ENCODE measurements at regions not wholly inside any gene's neighbourhood (a gene's known extent, or its start where the extent isn't known, plus 50 kb on each side); places are given as distances from the start of the nearest gene placed in this dataset.
"Not testable (repeated sequence)": the region's sequence is repeated elsewhere in the genome, so short reads cannot be mapped to it uniquely, and the experiment has no call there.

DNA sequence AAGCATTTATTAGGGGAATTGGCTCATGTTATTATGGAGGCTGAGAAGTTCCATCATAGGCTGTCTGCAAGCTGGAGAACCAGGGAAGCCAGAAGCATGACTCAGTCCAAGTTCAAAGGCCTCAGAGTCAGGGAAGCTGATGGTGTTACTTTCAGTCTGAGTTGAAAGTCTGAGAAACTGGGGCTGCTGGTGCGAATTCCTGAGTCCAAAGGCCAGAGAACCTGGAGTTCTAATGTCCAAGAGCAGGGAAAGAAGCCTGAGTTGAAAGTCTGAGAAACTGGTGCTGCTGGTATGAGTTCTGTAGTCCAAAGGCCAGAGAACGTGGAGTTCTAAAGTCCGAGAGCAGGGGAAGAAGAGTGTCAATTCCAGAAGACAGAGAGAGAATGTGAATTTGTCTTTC, 641.1 kb downstream of the ISL1 start:
- DNase-seq, result no peak

DNA sequence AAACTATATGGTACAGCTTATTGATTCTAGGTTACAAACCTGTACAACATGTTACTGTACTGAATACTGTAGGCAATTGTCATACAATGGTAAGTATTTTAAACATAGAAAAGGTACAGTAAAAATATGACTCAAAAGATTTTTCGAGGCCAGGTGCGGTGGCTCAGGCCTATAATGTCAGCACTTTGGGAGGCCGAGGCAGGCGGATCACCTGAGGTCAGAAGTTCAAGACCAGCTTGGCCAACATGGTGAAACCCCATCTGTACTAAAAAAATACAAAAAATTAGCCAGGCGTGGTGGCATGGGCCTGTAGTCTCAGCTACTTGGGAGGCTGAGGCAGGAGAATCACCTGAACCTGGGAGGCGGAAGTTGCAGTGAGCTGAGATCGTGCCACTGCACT, 646.6 kb downstream of the ISL1 start:
- not testable (repeated sequence) for DNase-seq

DNA sequence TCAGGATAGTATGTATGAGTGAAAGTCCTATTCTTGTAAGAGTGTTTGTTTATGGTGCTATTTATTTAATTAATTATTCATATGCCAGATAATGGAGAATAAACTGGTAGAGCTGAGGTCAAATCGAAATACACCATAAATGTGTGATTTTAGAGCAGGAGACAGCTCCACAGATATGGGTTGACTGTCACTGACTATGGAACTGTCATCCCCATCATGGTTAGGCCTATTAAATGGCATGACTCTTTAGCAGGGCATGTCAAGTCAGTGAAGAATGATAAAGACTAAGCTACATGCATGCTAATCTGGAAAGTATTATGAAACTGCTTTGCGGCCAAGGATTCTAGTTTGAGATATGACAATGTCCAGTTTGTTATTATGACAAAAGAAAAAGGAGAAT, 658.6 kb downstream of the ISL1 start:
- no peak for DNase-seq

DNA sequence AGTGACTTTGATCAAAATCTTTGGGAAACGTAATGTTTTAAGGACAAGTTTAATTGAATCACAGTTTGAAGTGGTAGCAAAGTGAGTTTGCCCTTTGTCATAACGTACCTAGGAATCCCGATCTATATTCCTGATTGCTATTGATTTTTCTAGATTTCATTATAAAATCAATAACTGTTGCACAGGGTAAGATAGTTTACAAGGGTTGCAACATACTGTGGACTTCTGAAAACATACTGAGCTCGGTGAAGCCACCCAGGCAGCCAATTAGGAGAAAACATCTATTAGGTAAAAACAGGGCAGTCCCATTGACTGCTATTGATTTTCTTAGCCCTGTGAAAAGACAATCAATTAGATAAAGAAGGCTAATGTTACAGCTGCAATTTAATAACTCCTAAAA, 659.9 kb downstream of the ISL1 start:
- peak in 1 of 2 experiments; percentile 72 for DNase-seq

DNA sequence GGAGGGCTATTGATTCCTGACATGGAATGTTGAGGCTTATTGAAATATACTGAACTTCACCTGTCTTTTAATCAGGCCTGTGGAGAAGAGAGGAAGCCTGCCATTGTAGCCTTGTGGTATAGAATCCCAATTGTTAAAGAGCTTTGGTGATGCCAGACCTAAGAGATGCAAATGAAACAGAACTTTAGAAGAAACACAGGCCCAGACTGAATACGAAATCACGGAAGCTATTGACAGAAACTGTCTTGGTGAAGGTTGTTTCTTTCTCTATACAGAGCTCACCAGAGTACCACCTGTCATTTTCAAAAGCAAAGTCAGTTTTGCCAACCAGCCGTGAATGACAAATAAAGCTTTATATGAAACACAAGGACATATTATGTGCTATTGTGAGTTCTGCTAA, 660.3 kb downstream of the ISL1 start:
- peak; percentile 80 to 81 for DNase-seq

DNA sequence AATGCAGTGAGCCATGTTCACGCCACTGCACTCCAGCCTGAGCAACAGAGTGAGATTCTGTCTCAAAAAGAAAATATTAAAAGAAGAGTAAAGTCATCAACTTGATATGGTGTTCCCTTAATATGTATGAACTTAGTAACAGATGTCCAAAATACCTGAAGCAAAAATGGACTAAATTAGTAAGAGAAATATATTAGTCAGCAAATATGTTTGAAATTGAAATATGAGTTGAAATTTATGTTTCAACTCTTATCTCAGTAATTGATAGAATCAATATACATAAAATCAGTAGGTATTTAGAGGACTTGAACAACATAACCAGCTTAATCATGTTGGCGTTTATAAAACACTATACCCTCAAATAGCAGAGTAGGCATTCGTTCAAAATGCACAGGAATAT, 668.5 kb downstream of the ISL1 start:
- no peak for DNase-seq

DNA sequence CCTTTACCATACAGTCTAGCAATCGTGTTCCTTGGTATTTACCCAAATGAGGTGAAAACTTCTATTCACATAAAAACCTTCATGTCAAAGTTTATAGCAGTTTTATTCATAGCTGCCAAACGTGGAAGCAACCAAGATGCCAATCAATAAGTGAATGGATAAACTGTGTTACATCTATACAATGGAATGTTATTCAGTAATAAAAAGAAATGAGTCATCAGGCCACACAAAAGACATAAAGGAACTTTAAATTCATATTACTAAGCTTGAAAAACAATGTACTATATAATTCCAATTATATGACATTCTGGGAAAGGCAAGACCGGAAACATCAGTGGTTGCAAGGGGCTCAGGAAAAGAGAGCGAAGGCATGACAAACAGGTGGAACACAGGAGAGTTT, 679.9 kb downstream of the ISL1 start:
- DNase-seq, result no peak

DNA sequence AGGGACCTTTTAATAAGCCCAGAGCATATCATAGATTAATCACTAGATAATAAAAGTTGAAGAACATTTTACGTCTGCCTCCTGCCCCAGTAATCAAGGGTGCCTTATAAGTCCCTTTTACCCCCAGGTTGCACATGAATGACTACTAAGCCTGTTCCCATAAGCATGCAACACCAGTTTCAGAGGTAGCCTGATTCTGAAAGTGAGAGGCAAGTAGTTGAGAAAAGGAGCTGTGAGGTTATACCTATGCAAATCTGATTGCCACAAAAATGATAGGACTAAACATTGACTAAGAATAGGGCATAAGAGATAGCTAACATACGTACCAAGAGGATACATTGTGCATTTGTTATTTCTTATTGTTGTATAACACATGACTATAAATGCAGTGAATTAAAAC, 681.9 kb downstream of the ISL1 start:
- no peak for DNase-seq

DNA sequence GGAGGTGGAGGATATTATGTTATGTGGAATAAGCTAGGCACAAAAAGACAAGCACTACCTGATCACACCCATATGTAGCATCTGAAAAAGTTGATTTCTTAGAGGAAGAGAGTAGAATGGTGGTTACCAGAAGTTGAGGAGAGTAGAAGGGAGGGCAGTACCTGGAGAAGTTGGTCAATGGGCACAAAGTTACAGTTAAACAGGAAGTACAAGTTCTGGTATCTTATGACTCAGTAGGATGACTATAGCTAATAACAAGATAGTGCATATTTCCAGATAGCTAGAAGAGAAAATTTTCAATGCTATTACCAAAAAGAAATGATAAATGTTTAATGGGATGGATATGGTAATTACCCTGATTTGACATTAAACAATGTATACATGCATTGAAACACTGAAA, 686.7 kb downstream of the ISL1 start:
- DNase-seq, result no peak

DNA sequence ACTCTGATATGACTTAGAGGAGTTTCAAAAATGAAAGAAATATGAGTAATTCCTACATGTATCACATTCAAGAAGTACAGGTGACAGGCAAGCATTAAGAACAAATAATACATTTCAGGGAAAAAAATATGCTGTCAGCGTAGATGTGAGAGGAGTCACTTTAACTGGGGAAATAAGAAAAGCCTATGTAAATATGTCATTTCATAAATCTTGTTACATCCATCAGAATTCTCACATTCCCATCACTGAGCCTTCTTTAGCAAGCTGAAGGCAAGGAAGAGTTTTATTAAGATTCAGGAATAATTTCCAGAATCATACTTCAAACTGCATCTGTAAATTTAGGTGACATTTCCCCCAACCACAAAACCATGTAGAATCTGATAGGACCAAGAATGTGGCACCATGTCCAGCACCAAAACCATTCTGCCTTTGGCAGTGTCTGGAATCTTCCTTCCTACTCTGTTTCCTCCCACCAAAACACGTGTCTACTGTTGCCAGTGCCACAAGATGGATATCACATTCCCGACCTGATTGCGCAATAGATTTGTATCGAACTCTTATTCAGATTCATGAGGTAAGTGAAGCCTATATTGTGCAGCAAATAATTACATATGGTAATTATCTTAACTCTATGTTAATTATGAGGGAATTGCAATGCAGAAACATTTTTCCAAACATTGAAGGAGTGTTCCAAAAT, 690.9 kb downstream of the ISL1 start:
- DNase-seq, result no peak

DNA sequence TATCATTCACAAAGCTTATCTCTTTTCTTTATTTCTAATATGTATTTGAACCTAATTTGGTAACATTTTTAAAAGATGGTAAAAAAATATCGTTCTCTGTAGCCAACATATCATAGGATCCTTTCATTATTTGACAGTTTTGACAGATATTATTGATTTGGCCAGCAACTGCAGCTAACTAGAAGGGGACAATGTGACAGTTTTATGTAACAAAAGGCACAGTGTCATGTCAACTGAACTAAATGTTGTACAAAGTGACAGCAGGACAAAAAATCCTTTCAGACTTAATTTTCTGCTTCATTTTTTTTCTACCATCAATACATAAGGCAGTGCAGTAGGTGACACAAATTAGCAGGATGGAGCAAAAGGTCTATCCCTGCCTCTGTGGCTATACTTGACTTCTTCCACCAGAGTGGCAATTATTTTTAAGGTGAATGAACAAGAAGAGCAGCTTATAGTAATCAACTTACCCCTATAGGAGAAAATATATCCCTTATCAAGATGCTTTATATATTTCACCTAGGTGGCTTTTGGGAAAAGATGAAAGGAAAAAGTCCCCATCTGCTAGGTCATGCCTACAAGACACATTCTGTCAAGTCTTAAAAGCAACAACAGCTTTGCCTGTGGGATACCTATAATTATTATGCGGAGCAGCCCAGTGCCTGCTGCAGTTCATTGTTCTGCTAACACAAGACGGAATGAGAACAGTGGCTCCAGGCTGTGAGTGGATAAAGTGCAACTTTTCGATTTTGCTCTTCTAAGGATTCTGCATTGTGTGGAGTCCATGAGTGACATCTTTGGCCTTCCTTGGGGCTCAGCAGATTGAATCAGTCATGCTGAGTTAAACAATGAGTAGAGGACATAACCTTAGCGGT, 694.9 kb downstream of the ISL1 start:
- no peak for DNase-seq

DNA sequence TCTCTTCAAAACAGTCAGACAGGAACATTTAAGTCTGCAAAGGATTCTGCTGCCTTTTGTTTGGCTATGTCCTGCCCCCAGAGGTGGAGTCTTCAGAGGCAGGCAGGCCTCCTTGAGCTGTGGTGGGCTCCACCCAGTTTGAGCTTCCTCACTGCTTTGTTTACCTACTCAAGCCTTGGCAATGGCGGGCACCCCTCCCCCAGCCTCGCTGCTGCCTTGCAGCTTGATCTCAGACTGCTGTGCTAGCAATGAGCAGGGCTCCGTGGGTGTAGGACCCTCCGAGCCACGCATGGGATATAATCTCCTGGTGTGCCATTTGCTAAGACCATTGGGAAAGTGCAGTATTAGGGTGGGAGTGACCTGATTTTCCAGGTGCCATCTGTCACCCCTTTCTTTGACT, 685.4 kb upstream of the ITGA1 start:
- not testable (repeated sequence) for DNase-seq

DNA sequence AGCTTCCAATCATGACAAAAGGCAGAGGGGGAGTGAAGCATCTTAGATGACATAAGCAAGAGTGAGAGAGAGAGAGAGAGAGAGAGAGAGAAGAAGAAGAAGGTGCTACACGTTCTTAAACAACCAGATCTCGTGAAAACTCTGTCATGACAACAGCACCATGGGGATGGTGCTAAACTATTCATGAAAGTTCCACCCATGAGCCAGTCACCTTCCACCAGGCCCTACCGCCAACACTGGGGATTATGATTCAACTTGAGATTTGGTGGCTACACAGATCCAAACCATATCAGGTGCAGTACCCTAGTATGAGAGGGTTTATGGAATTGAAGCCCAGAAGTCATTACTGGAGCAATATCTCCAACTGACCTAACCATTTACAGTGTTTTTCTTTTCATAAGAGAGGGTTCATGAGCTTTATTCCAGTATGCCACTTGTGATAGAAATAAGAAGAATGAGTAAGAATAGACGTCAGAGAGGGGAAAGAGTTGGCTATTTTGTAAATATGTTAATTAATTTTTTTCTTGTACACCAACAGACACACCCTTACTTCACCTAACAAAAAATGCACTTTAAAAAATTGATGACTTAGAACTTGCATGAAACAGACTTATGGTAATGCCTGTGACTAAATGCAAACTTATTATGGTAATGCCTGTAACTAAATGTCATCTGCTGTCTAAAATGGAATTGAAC, 680.4 kb upstream of the ITGA1 start:
- no peak for DNase-seq

DNA sequence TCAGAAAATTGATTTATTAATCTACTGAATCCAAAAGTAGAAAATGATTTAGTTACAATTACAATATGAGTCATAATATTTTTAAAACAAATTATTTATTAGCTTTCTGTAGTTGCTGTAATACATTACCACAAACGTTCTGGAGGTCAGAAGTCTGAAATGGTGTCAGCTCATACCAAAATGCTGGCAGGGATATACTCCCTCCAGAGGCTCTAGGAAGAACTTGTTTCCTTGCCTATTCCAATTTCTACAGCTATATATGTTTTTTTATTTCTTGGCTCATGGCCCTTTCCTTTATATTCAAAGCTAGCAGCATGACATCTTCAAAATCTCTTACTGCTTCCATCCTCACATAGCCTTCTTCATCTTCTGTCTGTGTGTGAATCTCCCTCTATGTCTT, 667.9 kb upstream of the ITGA1 start:
- no peak for DNase-seq

DNA sequence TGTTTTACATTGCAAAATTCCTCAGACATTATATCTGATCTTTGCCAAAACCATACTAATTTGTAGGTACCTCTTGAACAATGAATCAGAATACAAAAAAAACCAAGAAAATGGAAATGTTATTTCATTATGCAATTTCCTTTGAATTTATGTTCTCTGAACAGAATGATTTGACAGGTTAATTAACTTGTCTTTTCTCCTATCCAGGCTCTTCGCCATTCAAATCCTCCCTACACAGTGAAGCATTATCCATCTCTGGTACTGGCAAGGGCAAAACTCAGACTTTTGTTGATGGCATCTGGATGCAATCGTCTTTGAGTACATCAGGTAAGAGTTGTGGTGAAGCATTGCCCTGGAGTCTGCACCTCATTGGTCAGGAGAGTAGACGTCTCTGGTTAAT, 655.7 kb upstream of the ITGA1 start:
- DNase-seq, result no peak

DNA sequence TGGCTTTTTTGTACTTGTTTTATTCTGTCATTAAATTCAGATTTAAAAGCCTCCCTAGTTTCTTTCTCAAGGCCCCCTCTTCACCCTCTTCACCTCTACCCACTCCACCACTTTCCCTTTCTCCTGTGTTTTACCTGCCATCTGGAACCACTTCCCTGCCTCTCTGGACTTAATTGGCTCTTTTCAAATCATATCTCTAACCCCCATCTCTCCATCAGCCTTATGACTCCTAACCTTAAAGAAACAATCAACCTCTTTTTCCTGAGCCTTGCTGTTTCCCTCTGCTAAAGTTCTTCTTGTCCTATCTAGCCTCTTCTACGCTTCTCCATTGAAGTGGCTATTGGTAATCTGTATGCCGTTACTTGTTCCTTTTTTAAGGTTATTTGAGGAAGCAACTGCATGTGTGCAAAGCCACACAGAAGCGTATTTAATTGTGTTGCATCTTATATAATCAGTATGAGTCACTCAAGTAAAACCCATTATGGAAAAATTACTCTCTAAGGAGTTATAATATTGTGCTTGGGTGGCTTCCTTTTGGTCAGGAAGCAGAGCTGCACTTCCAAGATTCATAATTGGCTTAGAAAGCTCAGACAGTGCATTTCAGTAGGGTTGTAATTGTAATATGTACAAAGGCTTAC, 653.6 kb upstream of the ITGA1 start:
- DNase-seq, result no peak

DNA sequence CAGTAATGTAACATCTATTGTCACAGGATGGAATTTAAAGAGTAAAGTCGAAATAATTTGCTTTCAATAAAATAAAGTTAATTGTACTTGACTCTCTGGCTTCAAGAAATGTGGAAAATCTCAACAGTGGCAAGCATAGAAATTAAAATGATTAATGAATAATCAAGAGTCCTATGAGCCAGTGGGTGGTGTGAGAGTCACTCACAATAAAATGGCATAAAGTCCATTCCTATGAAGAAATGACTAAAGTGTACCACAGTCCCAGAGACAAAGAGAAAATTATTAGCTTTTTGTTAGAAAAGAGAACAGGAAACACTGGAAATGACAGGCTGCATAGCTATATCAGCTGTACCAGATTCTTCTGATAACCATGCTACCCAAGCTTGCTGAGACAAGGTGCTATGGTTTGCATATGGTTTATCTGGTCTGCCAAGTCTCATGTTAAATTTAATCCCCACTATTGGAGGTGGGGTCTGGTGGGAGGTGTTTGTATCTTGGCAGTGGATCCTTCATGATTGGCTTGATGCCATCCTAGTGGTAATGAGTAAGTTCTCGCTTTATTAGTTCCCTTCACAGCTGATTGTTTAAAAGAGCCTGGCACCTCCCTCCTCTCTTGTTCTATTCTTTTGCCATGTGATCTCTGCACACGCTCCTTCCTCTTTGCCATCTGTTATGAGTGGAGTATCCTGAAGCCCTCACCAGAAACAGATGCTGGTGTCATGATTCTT, 647.7 kb upstream of the ITGA1 start:
- DNase-seq, result no peak

DNA sequence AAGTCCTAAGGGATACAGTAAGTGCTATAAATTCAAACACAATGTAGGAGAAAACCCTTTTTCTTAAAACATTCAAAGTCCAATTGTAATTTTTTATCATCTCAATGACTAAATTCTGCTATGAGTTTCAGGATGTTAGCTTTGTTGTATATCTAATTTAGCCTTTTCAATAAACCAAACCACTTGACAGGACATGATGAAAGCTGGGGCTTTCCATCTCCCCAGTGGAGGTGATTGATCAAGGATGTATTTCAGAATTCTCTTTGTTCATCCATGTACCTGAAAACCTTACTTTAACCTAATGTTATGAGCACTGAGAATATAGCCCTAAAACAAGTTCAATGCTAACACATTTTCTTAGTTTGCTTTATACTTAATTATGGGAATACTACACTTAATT, 639.0 kb upstream of the ITGA1 start:
- DNase-seq, result peak; percentile 14 to 18

DNA sequence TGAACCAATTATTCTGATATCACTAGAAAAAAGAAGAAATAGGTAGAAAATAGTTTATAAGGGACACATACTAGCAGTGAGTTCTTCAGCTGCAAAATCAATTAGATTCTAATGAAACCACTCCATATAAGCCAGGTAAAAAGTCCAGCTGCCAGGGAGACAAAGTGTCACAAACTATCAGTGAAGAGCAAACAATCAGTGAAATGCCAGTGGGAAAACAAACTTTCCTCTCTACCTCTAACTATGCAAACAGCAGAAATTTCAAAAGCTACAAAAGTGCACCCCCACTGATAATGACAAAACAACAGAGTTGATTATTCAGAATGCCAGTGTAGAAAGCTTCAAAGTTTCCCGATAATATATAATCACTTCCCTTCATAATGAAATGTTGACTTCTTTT, 637.2 kb upstream of the ITGA1 start:
- DNase-seq, result no peak

DNA sequence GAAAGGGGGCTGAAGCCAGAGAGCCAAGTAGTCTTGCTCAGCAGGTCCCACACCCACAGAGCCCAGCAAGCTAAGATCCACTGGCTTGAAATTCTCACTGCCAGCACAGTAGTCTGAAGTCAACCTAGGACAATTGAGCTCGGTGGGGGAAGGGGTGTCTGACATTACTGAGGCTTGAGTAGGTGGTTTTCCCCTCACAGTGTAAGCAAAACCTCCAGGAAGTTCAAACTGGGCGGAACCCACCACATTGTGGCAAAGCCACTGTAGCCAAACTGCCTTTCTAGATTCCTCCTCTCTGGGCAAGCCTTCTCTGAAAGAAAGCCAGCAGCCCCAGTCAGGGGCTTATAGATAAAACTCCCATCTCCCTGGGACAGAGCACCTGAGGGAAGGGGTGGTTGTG, 630.9 kb upstream of the ITGA1 start:
- not testable (repeated sequence) for DNase-seq

DNA sequence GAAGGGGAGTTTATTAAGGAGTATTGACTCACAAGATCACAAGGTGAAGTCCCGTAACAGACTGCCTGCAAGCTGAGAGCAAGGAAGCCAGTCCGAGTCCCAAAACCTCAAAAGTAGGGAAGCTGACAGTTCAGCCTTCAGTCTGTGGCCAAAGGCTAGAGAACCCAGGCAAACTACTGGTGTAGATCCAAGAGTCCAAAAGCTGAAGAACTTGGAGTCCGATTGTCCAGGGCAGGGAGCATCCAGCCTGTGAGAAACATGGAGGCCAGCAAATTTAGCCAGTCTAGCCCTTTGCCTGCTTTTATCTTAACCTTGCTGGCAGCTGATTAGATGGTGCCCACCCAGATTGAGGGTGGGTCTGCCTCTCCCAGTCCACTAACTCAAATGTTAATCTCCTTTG, 621.9 kb upstream of the ITGA1 start:
- not testable (repeated sequence) for DNase-seq

DNA sequence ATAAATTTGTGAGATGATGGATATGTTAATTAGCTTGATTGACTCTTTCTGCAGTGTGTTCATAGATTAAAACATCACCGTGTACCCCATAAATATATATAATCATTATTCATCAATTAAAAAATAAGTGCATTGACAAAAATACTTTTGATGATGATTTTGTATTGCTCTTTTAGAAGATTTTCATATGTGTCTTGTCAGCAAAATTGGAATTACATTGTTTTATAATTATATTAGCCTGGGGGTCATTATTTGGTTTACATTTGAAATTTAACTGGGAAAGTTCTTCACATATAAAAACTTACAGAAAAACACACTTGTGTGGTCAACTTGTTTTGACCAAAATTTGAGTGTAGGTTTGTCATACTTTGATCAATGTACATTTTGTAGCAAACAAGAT, 614.6 kb upstream of the ITGA1 start:
- DNase-seq, result no peak

DNA sequence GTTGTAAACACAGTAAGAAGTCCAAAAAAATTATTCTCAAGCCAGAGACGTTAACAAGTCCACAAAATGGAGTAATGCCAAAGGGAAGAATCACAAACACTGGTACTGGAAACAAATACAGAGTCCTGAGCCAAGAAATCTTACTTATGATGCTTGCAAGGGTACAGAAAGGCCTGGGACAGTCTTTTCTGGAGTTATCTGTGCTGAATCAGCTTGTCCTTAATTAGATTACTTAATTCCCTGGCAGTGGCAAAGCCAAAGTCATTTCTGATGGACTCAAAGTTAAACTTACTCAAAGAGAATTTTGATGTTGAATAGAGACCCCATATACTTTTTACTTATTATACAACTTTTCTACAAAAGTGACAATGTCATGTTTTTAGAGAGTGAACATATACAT, 610.5 kb upstream of the ITGA1 start:
- DNase-seq, result no peak

Measured in NCI-H1930 (cell line).